GM12878 (cell line): ENCODE measurements at regions not wholly inside any gene's neighbourhood (a gene's known extent, or its start where the extent isn't known, plus 50 kb on each side); places are given as distances from the start of the nearest gene placed in this dataset.

Experiments used
- ATF2 ChIP-seq: IDR thresholded peaks from 2 replicates; pipeline ENCODE4 v1.6.1; 2012; ENCODE audit warnings: low read length, inconsistent platforms
- ATF7 ChIP-seq: fragments of 450-650 bp; IDR thresholded peaks from 2 replicates; pipeline ENCODE4 v1.6.1; 2016; ENCODE audit warnings: low read depth, mild to moderate bottlenecking
- BACH1 ChIP-seq: fragments of 450-650 bp; IDR thresholded peaks from 2 replicates; pipeline ENCODE4 v1.6.1; 2017; ENCODE audit warnings: mild to moderate bottlenecking, borderline replicate concordance
- BCL11A ChIP-seq: IDR thresholded peaks from 2 replicates; pipeline ENCODE4 v1.6.1; 2011; ENCODE audit warnings: low read depth, low read length
- CREB1 ChIP-seq: IDR thresholded peaks from 2 replicates; pipeline ENCODE4 v1.6.1; 2012; ENCODE audit warnings: low read depth, mild to moderate bottlenecking, inconsistent platforms
- CTCF ChIP-seq, 3 experiments: IDR thresholded peaks in 2 of 3; conservative IDR thresholded peaks in 1 of 3; 2 replicates each; pipeline ENCODE4 v1.5.1; 2011; ENCODE audit warnings: low read depth in 3 of 3, low read length in 3 of 3, mild to moderate bottlenecking in 3 of 3, control low read depth in 2 of 3, moderate library complexity in 2 of 3, inconsistent platforms in 1 of 3, mixed read lengths in 1 of 3; ENCODE audit not compliant: control insufficient read depth in 2 of 3, insufficient read depth in 1 of 3; ENCODE audit errors: extremely low read depth in 1 of 3
- ETV6 ChIP-seq, 2 experiments: fragments of 450-650 bp in 1 of 2; IDR thresholded peaks in 1 of 2; conservative IDR thresholded peaks in 1 of 2; 2 replicates each; pipeline ENCODE4 v1.6.1; 2014; ENCODE audit warnings: antibody characterized with exemption in 1 of 2, borderline replicate concordance in 1 of 2, low read depth in 1 of 2, mild to moderate bottlenecking in 1 of 2, moderate library complexity in 1 of 2
- IKZF1 ChIP-seq: fragments of 450-650 bp; conservative IDR thresholded peaks from 2 replicates; pipeline ENCODE4 v1.6.1; 2017; ENCODE audit warnings: antibody characterized with exemption, mild to moderate bottlenecking
- IRF3 ChIP-seq: fragments of 450-650 bp; IDR thresholded peaks from 2 replicates; pipeline ENCODE4 v1.6.1; 2014; ENCODE audit warnings: mild to moderate bottlenecking
- MTA3 ChIP-seq: IDR thresholded peaks from 2 replicates; pipeline ENCODE4 v1.6.1; 2012; ENCODE audit warnings: low read length, inconsistent platforms, borderline replicate concordance
- NR2F1 ChIP-seq: fragments of 450-650 bp; conservative IDR thresholded peaks from 2 replicates; pipeline ENCODE4 v1.6.1; 2017; ENCODE audit warnings: mild to moderate bottlenecking
- POU2F2 ChIP-seq: IDR thresholded peaks from 3 replicates; pipeline ENCODE4 v1.6.1; 2011; ENCODE audit warnings: low read depth, mild to moderate bottlenecking, low read length, borderline replicate concordance
- RAD21 ChIP-seq: IDR thresholded peaks from 2 replicates; pipeline ENCODE4 v1.6.1; 2011; ENCODE audit warnings: mild to moderate bottlenecking, low read depth, low read length, moderate library complexity; ENCODE audit not compliant: insufficient read depth
- RELB ChIP-seq: fragments of 450-650 bp; IDR thresholded peaks from 2 replicates; pipeline ENCODE4 v1.6.1; 2017; ENCODE audit warnings: low read depth, mild to moderate bottlenecking, moderate library complexity
- RUNX3 ChIP-seq: IDR thresholded peaks from 2 replicates; pipeline ENCODE4 v1.6.1; 2012; ENCODE audit warnings: low read length, inconsistent platforms
- SMARCA5 ChIP-seq: fragments of 450-650 bp; IDR thresholded peaks from 2 replicates; pipeline ENCODE4 v1.6.1; 2017; ENCODE audit warnings: mild to moderate bottlenecking
- SRF ChIP-seq, 2 experiments: IDR thresholded peaks; 2 replicates each; pipeline ENCODE4 v1.6.1; 2011; ENCODE audit warnings: low read depth in 2 of 2, low read length in 2 of 2, mild to moderate bottlenecking in 1 of 2, moderate library complexity in 1 of 2
- TCF3 ChIP-seq: IDR thresholded peaks from 2 replicates; pipeline ENCODE4 v1.6.1; 2012; ENCODE audit warnings: low read depth, mild to moderate bottlenecking, low read length, borderline replicate concordance; ENCODE audit not compliant: insufficient read depth
- ZBED1 ChIP-seq: IDR thresholded peaks from 2 replicates; pipeline ENCODE4 v1.6.1; 2016; ENCODE audit warnings: borderline replicate concordance
- ZSCAN29 ChIP-seq: fragments of 450-650 bp; IDR thresholded peaks from 2 replicates; pipeline ENCODE4 v1.6.1; 2017; ENCODE audit warnings: mild to moderate bottlenecking, moderate library complexity
- TF ChIP-seq, protein P1 (sequence below): IDR thresholded peaks from 2 replicates; pipeline ENCODE4 v1.6.1; 2011; ENCODE audit warnings: borderline replicate concordance, low read depth, mild to moderate bottlenecking, moderate library complexity, low read length; ENCODE audit not compliant: insufficient read depth, poor library complexity, severe bottlenecking

DNA sequence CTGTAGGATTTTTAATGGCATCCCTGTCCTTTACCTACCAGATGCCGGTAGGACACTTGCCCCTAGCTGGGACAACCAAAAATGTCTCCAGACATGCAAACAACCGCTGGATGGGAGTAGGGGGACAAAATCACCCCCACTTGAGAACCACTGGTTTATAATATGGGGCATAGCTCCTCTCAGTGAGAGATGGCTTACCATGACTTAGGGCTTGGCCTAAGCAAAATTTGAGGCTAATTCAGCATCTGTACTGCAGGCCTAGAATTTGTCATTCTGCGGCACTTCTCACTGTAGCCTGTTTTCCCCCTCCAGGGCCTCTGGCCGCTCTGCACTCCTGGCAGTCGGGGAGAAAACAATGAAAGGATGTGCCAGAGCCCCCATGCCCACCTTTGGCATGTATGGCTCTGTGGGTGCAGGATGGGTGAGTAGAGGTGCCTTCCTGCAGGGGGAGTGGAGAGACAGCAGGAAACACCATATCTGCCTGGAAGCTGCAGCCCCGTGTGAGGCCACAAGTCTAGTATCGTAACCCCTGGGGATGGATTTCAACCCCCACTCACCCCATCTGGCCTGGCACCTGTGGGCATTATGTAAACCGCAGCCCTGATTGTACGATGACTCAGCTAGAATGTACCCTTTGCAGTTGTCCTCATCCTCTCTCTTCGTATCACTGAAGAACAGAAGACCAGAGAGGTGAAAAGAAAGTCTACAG, 268.1 kb downstream of the SOX9 start (continued):
- TF ChIP-seq ATF2 (peak; percentile 52; the same call in 1 of the 2 replicates), ZSCAN29 (no peak), BACH1 (peak; percentile 90), RELB (no peak), CTCF (IDR thresholded peaks at IDR 0.05 in 2 of 3, conservative IDR thresholded peaks at IDR 0.05 in 1 of 3; ENCODE audit: control insufficient read depth in 2 of 3, extremely low read depth in 1 of 3, insufficient read depth in 1 of 3, low read depth in 3 of 3, low read length in 3 of 3) (peak; percentile 41 to 64 (median 47); a peak in 5 of 6 replicates), ATF7 (no peak), ZBED1 (peak; percentile 55; the same call in 1 of the 2 replicates), ETV6 (conservative IDR thresholded peaks at IDR 0.05 in 1 of 2, IDR thresholded peaks at IDR 0.05 in 1 of 2; ENCODE audit: borderline replicate concordance in 1 of 2, low read depth in 1 of 2) (peak in 1 of 2 experiments; percentile 20; a peak in 1 of 4 replicates), IRF3 (no peak), NR2F1 (0 out of 2 replicates have a peak, but pooled peaks have one; percentile 44), MTA3 (0 out of 2 replicates have a peak, but pooled peaks have one; percentile 48), CREB1 (no peak), RUNX3 (peak; percentile 94), SMARCA5 (peak; percentile 44; the same call in 1 of the 2 replicates), TCF3 (peak; percentile 93), SRF (IDR thresholded peaks at IDR 0.05; ENCODE audit: low read depth in 2 of 2, low read length in 2 of 2) (peak; percentile 63 to 83; a peak in 3 of 4 replicates), BCL11A (0 out of 2 replicates have a peak, but pooled peaks have one; percentile 51), IKZF1 (peak; percentile 71), RAD21 (peak; percentile 55; the same call in 1 of the 2 replicates), POU2F2 (0 out of 3 replicates have a peak, but pooled peaks have one; percentile 21)
- TF ChIP-seq, protein P1, sequence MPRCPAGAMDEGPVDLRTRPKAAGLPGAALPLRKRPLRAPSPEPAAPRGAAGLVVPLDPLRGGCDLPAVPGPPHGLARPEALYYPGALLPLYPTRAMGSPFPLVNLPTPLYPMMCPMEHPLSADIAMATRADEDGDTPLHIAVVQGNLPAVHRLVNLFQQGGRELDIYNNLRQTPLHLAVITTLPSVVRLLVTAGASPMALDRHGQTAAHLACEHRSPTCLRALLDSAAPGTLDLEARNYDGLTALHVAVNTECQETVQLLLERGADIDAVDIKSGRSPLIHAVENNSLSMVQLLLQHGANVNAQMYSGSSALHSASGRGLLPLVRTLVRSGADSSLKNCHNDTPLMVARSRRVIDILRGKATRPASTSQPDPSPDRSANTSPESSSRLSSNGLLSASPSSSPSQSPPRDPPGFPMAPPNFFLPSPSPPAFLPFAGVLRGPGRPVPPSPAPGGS, result peak; percentile 54
